H1 (cell line): ENCODE measurements at regions not wholly inside any gene's neighbourhood (a gene's known extent, or its start where the extent isn't known, plus 50 kb on each side); places are given as distances from the start of the nearest gene placed in this dataset.

Experiments used
- CTCF ChIA-PET: fragments of 300-600 bp; sonication (Branson Sonifier 250); formaldehyde crosslinking; loops from one replicate; lab custom pipeline; 2021; ENCODE audit not compliant: partially characterized antibody; lab: Charles Lee
- POLR2A ChIA-PET: fragments of 300-600 bp; sonication (Branson Sonifier 250); formaldehyde crosslinking; loops from one replicate; lab custom pipeline; 2021; ENCODE audit warnings: inconsistent platforms; ENCODE audit not compliant: partially characterized antibody; lab: Charles Lee
- DNase-seq, 2 experiments: peaks; one replicate each; pipeline versions ENCODE4 v3.0.0 to v3.0.0-alpha.2; 2010 to 2022; ENCODE audit warnings: low spot score in 2 of 2, low read depth in 1 of 2, mixed read lengths in 1 of 2
- FAIRE-seq: peaks from 2 replicates; lab custom pipeline; 2011; peaks lifted over from hg19 to GRCh38; lab: Jason Lieb, UNC
- H2AFZ ChIP-seq: 2 replicates; pipeline ENCODE4 v1.8.1; 2012; ENCODE audit warnings: low read length, inconsistent platforms
- H2AK5ac ChIP-seq: 2 replicates; pipeline ENCODE4 v1.6.1; 2013; ENCODE audit warnings: low read depth, low read length
- H2BK120ac ChIP-seq: replicated peaks from 2 replicates; pipeline ENCODE3; 2013; ENCODE audit warnings: low read depth, low read length, inconsistent platforms
- H2BK12ac ChIP-seq: 2 replicates; pipeline ENCODE4 v1.6.1; 2013; ENCODE audit warnings: low read depth, low read length
- H2BK15ac ChIP-seq: 2 replicates; pipeline ENCODE4 v1.6.1; 2013; ENCODE audit warnings: low read length
- H2BK20ac ChIP-seq: 2 replicates; pipeline ENCODE4 v1.6.1; 2013; ENCODE audit warnings: low read length
- H2BK5ac ChIP-seq: 2 replicates; pipeline ENCODE4 v1.6.1; 2013; ENCODE audit warnings: low read depth, low read length
- H3K14ac ChIP-seq: 2 replicates; pipeline ENCODE4 v1.6.1; 2013; ENCODE audit warnings: inconsistent platforms; ENCODE audit not compliant: insufficient read length
- H3K18ac ChIP-seq: 2 replicates; pipeline ENCODE4 v1.6.1; 2013; ENCODE audit warnings: low read length; ENCODE audit errors: extremely low read depth
- H3K23ac ChIP-seq: 2 replicates; pipeline ENCODE4 v1.6.1; 2013; ENCODE audit warnings: inconsistent platforms; ENCODE audit not compliant: insufficient read length
- H3K23me2 ChIP-seq: 2 replicates; pipeline ENCODE4 v1.6.1; 2013; ENCODE audit warnings: low read depth, low read length
- H3K27ac ChIP-seq: 2 replicates; pipeline ENCODE4 v1.6.1; 2011; ENCODE audit warnings: low read depth, low read length, inconsistent platforms
- H3K27me3 ChIP-seq, 4 experiments: replicated peaks in 1 of 4; 1 replicate in 1 of 4; 2 replicates in 3 of 4; pipeline versions ENCODE4 v1.6.1 to v1.8.1; 2011 to 2013; ENCODE audit warnings: low read length in 3 of 4, mild to moderate bottlenecking in 3 of 4, inconsistent platforms in 2 of 4, mixed read lengths in 2 of 4, moderate library complexity in 1 of 4; ENCODE audit not compliant: control insufficient read depth in 3 of 4, insufficient read depth in 3 of 4; ENCODE audit errors: extremely low read depth in 1 of 4
- H3K36me3 ChIP-seq, 4 experiments: 2 replicates each; pipeline versions ENCODE4 v1.6.1 to v1.8.1; 2011 to 2013; ENCODE audit warnings: mild to moderate bottlenecking in 4 of 4, low read length in 3 of 4, moderate library complexity in 2 of 4, control low read depth in 1 of 4, inconsistent platforms in 1 of 4; ENCODE audit not compliant: insufficient read depth in 4 of 4, control insufficient read depth in 2 of 4
- H3K4ac ChIP-seq: replicated peaks from 2 replicates; pipeline ENCODE3; 2013; ENCODE audit warnings: low read length, low read depth, mixed read lengths, inconsistent platforms; ENCODE audit not compliant: insufficient read length
- H3K4me1 ChIP-seq, 4 experiments: replicated peaks in 1 of 4; 1 replicate in 1 of 4; 2 replicates in 3 of 4; pipeline versions ENCODE4 v1.6.1 to v1.8.1; 2011 to 2013; ENCODE audit warnings: low read length in 3 of 4, inconsistent platforms in 2 of 4, mixed read lengths in 1 of 4; ENCODE audit not compliant: insufficient read depth in 4 of 4, control insufficient read depth in 3 of 4
- H3K4me2 ChIP-seq, 2 experiments: 2 replicates each; pipeline versions ENCODE4 v1.6.1 to v1.8.1; 2011 to 2013; ENCODE audit warnings: low read depth in 2 of 2, low read length in 2 of 2, control low read depth in 1 of 2, inconsistent platforms in 1 of 2, mild to moderate bottlenecking in 1 of 2; ENCODE audit not compliant: insufficient read depth in 1 of 2
- H3K4me3 ChIP-seq, 4 experiments: fragments of 200-600, 300-600 bp in 1 of 4; sonication (generic), shearing (Covaris generic), sonication (Bioruptor Twin) in 1 of 4; 2 replicates each; pipeline versions ENCODE4 v1.5.1 to v1.8.1; 2011 to 2016; ENCODE audit warnings: low read length in 4 of 4, low read depth in 3 of 4, control low read depth in 2 of 4, inconsistent platforms in 2 of 4, mild to moderate bottlenecking in 2 of 4, mixed read lengths in 1 of 4, moderate library complexity in 1 of 4; ENCODE audit not compliant: insufficient read depth in 2 of 4; ENCODE audit errors: extremely low read depth in 1 of 4
- H3K56ac ChIP-seq: replicated peaks from 2 replicates; pipeline ENCODE3; 2013; ENCODE audit warnings: low read depth, mild to moderate bottlenecking, mixed read lengths, low read length, inconsistent platforms; ENCODE audit not compliant: insufficient read length
- H3K79me1 ChIP-seq: 2 replicates; pipeline ENCODE4 v1.6.1; 2013; ENCODE audit warnings: low read depth, low read length, control low read depth
- H3K79me2 ChIP-seq, 2 experiments: 2 replicates each; pipeline versions ENCODE4 v1.6.1 to v1.8.1; 2012 to 2013; ENCODE audit warnings: low read length in 2 of 2, mild to moderate bottlenecking in 2 of 2, inconsistent platforms in 1 of 2; ENCODE audit not compliant: insufficient read depth in 2 of 2, control insufficient read depth in 1 of 2
- H3K9ac ChIP-seq, 4 experiments: replicated peaks in 1 of 4; 1 replicate in 1 of 4; 2 replicates in 3 of 4; pipeline versions ENCODE4 v1.6.1 to v1.8.1; 2011 to 2013; ENCODE audit warnings: low read depth in 3 of 4, low read length in 3 of 4, control low read depth in 2 of 4, mild to moderate bottlenecking in 2 of 4, moderate library complexity in 2 of 4, inconsistent platforms in 1 of 4; ENCODE audit errors: extremely low read depth in 1 of 4
- H3K9me3 ChIP-seq, 2 experiments: 2 replicates each; pipeline versions ENCODE4 v1.6.1 to v1.8.1; 2012 to 2013; ENCODE audit warnings: mild to moderate bottlenecking in 2 of 2, moderate library complexity in 2 of 2, control low read depth in 1 of 2, inconsistent platforms in 1 of 2, low read depth in 1 of 2, low read length in 1 of 2, mixed read lengths in 1 of 2; ENCODE audit not compliant: insufficient read depth in 2 of 2
- H4K20me1 ChIP-seq, 2 experiments: replicated peaks in 1 of 2; 2 replicates each; pipeline versions ENCODE3 to v1.8.1; 2011 to 2013; ENCODE audit warnings: inconsistent platforms in 2 of 2, low read length in 2 of 2, mild to moderate bottlenecking in 1 of 2; ENCODE audit not compliant: insufficient read depth in 2 of 2, control insufficient read depth in 1 of 2
- H4K5ac ChIP-seq: 2 replicates; pipeline ENCODE4 v1.6.1; 2013; ENCODE audit warnings: low read length, low read depth, mixed read lengths, inconsistent platforms; ENCODE audit not compliant: insufficient read length
- H4K8ac ChIP-seq: 2 replicates; pipeline ENCODE4 v1.8.0; 2013; ENCODE audit warnings: mild to moderate bottlenecking, moderate library complexity, low read length, inconsistent platforms; ENCODE audit not compliant: insufficient read depth; ENCODE audit errors: extremely low read depth
- H4K91ac ChIP-seq: replicated peaks from 2 replicates; pipeline ENCODE3; 2013; ENCODE audit warnings: low read length, mixed read lengths, inconsistent platforms; ENCODE audit not compliant: insufficient read length
- FOSL1 ChIP-seq: IDR thresholded peaks from 2 replicates; pipeline ENCODE4 v1.6.1; 2011; ENCODE audit warnings: mild to moderate bottlenecking, low read depth, low read length, moderate library complexity; ENCODE audit not compliant: insufficient read depth
- TAF7 ChIP-seq: optimal IDR thresholded peaks from 2 replicates; pipeline ENCODE3; 2011; ENCODE audit warnings: low read depth, mild to moderate bottlenecking, inconsistent platforms, low read length, moderate library complexity, borderline replicate concordance
- TBP ChIP-seq: IDR thresholded peaks from 2 replicates; pipeline ENCODE4 v1.6.1; 2011; ENCODE audit warnings: low read depth, low read length, improper control_type of control experiment
- TEAD4 ChIP-seq: IDR thresholded peaks from 2 replicates; pipeline ENCODE4 v1.6.1; 2012; ENCODE audit warnings: low read depth, low read length, inconsistent platforms, mixed read lengths
- YY1 ChIP-seq: IDR thresholded peaks from 2 replicates; pipeline ENCODE4 v1.6.1; 2011; ENCODE audit warnings: low read depth, mild to moderate bottlenecking, low read length
- WGBS, 2 experiments: shearing (Covaris generic) in 1 of 2; methylation state at CpG; one replicate each; pipeline versions ENCODE4 v1.1.6 to v1.1.7; 2013 to 2015; ENCODE audit warnings: low lambda C conversion rate in 2 of 2, mixed read lengths in 2 of 2, inconsistent platforms in 1 of 2, low coverage in 1 of 2, missing lambda C conversion rate in 1 of 2; ENCODE audit not compliant: insufficient replicate concordance in 2 of 2, insufficient coverage in 1 of 2, insufficient read length in 1 of 2; ENCODE audit errors: extremely low coverage in 1 of 2, missing lambda C conversion rate in 1 of 2; 5-methylcytosine and 5-hydroxymethylcytosine counted together

GRCh38 chrX:122196343-122196742 lies 987.7 kb upstream of the GRIA3 start:
- Histone ChIP-seq H3K18ac (no peak overlapping the region), H3K9ac (no peak overlapping the region), H3K36me3 (no peaks in the 10 kb centered on the region), H3K79me2 (no peaks in the 10 kb centered on the region), H4K5ac (no peak overlapping the region), H3K23ac (no peak overlapping the region), H3K4ac (no peak overlapping the region), H3K79me1 (no peaks in the 10 kb centered on the region), H3K14ac (no peak overlapping the region), H3K23me2 (no peaks in the 10 kb centered on the region), H3K9me3 (no peaks in the 10 kb centered on the region), H2BK12ac (no peak overlapping the region), H2AFZ (peak overlapping the region; percentile 32; the same call in 1 of the 2 replicates), H2BK5ac (no peak overlapping the region), H4K8ac (no peak overlapping the region), H4K91ac (no peak overlapping the region), H3K4me1 (no peaks in the 10 kb centered on the region), H3K27ac (no peak overlapping the region), H4K20me1 (no peaks in the 10 kb centered on the region), H2BK20ac (no peak overlapping the region), H3K27me3 (no peaks in the 10 kb centered on the region), H2AK5ac (no peak overlapping the region), H3K4me2 (no peak overlapping the region), H3K56ac (no peak overlapping the region), H2BK120ac (no peak overlapping the region), H2BK15ac (no peak overlapping the region), H3K4me3 (no peak overlapping the region)
- FAIRE-seq (no peak), DNase-seq (no peak)
- CTCF ChIA-PET: no interaction called here
- TF ChIP-seq TAF7: no peak
- TF ChIP-seq TEAD4: no peak
- peak; percentile 53; the same call in 1 of the 2 replicates for TF ChIP-seq YY1
- no peak for TF ChIP-seq FOSL1
- TF ChIP-seq TBP: no peak
- WGBS, 2 experiments: 85% methylated on average over 5 of the region's 5 CpGs; no CpG with 5 or more reads in 1 of the 2 experiments
- POLR2A ChIA-PET: interaction anchor here (1.0 kb wide), 1 partner anchor 25 kb away, joined by 3 read pairs; no protein-coding TSS in a partner anchor
